HepG2 (cell line): ENCODE measurements at regions not wholly inside any gene's neighbourhood (a gene's known extent, or its start where the extent isn't known, plus 50 kb on each side); places are given as distances from the start of the nearest gene placed in this dataset.

Source experiments
- ATAC-seq: fragments of 200-7000 bp; cut with Tn5 transposase; 3 replicates; pipeline ENCODE4 v1.9.1; 2020; ENCODE audit warnings: mild to moderate bottlenecking, moderate library complexity
- BruUV-seq: library from RNA; stranded (reverse); fragments of 400-500 nt; replicated peaks from 2 replicates; lab custom pipeline; 2021; lab: Mats Ljungman, UMichigan
- CTCF ChIA-PET: fragments of 300-600 bp; formaldehyde crosslinking; extraction: SDS; loops from one replicate; lab custom pipeline; 2021; ENCODE audit warnings: low total read pairs, inconsistent platforms, low intra/inter-chr PET ratio; lab: Yijun Ruan, JAX
- POLR2A ChIA-PET: fragments of 350-600 bp; sonication (Branson Sonifier 250); formaldehyde crosslinking; loops from one replicate; lab custom pipeline; 2020; ENCODE audit warnings: antibody characterized with exemption, inconsistent platforms; lab: Yijun Ruan, JAX
- DNase-seq: peaks from one replicate; pipeline ENCODE4 v3.0.0-alpha.2; 2015; ENCODE audit warnings: low spot score
- FAIRE-seq: peaks from 3 replicates; lab custom pipeline; 2011; peaks lifted over from hg19 to GRCh38; lab: Jason Lieb, UNC
- H2AFZ ChIP-seq: one replicate; pipeline ENCODE4 v1.6.1; 2011; ENCODE audit warnings: low read length, inconsistent platforms
- H3K27ac ChIP-seq: fragments of 300-600 bp; 3 replicates; pipeline ENCODE4 v1.8.0; 2011; ENCODE audit warnings: mixed run types, mild to moderate bottlenecking, mixed read lengths, low read length, inconsistent platforms; ENCODE audit not compliant: insufficient read depth; ENCODE audit errors: extremely low read length
- H3K27me3 ChIP-seq, 2 experiments: fragments of 200-600 bp in 1 of 2; 2 replicates in 1 of 2; 3 replicates in 1 of 2; pipeline versions ENCODE4 v1.6.0 to v1.8.0; 2011; ENCODE audit warnings: low read length in 2 of 2, mild to moderate bottlenecking in 2 of 2, moderate library complexity in 2 of 2, inconsistent platforms in 1 of 2; ENCODE audit not compliant: insufficient read depth in 2 of 2, control insufficient read depth in 1 of 2
- H3K36me3 ChIP-seq, 2 experiments: fragments of 200-600 bp in 1 of 2; replicated peaks in 1 of 2; 2 replicates in 1 of 2; 3 replicates in 1 of 2; pipeline versions ENCODE4 v1.5.1 to v1.8.0; 2011; ENCODE audit warnings: low read length in 2 of 2, inconsistent platforms in 1 of 2; ENCODE audit not compliant: insufficient read depth in 2 of 2, control insufficient read depth in 1 of 2
- H3K4me1 ChIP-seq: 2 replicates; pipeline ENCODE4 v1.5.1; 2012; ENCODE audit warnings: low read length, inconsistent platforms; ENCODE audit not compliant: insufficient read depth
- H3K4me2 ChIP-seq: 2 replicates; pipeline ENCODE4 v1.6.0; 2011; ENCODE audit warnings: low read depth, low read length, inconsistent platforms
- H3K4me3 ChIP-seq, 3 experiments: fragments of 200-600 bp in 1 of 3; sonication (generic), shearing (Covaris generic) in 1 of 3; replicated peaks in 1 of 3; 2 replicates each; pipeline ENCODE4 v1.5.1; 2011 to 2016; ENCODE audit warnings: low read length in 3 of 3, inconsistent platforms in 2 of 3, low read depth in 2 of 3, mild to moderate bottlenecking in 2 of 3, control low read depth in 1 of 3, mixed read lengths in 1 of 3; ENCODE audit not compliant: insufficient read depth in 1 of 3
- H3K79me2 ChIP-seq: one replicate; pipeline ENCODE4 v1.6.1; 2011; ENCODE audit warnings: low read length, inconsistent platforms; ENCODE audit not compliant: insufficient read depth
- H3K9ac ChIP-seq: 2 replicates; pipeline ENCODE4 v1.6.0; 2011; ENCODE audit warnings: mild to moderate bottlenecking, low read depth, low read length, inconsistent platforms; ENCODE audit not compliant: insufficient read depth
- H3K9me3 ChIP-seq: 2 replicates; pipeline ENCODE4 v1.5.1; 2012; ENCODE audit warnings: mild to moderate bottlenecking, low read length
- H4K20me1 ChIP-seq: 2 replicates; pipeline ENCODE4 v1.6.0; 2011; ENCODE audit warnings: inconsistent platforms, mild to moderate bottlenecking, low read length, moderate library complexity; ENCODE audit not compliant: insufficient read depth
- FOXK2 ChIP-seq: fragments of 450-650 bp; IDR thresholded peaks from 2 replicates; pipeline ENCODE4 v1.6.1; 2016
- GATAD1 ChIP-seq: IDR thresholded peaks from 2 replicates; pipeline ENCODE4 v1.6.1; 2016; ENCODE audit warnings: missing genetic modification reagents, missing compliant biosample characterization
- ISL2 ChIP-seq: sonication (generic); formaldehyde crosslinking; IDR thresholded peaks from 2 replicates; pipeline ENCODE4 v1.5.0; 2020; ENCODE audit warnings: missing genetic modification reagents
- JUN ChIP-seq: sonication (generic); formaldehyde crosslinking; IDR thresholded peaks from 2 replicates; pipeline ENCODE4 v1.4.0; 2020; ENCODE audit warnings: mild to moderate bottlenecking, missing genetic modification reagents
- KMT2A ChIP-seq: sonication (generic); formaldehyde crosslinking; IDR thresholded peaks from 2 replicates; pipeline ENCODE4 v1.4.0; 2020; ENCODE audit warnings: missing genetic modification reagents
- MAFG ChIP-seq: sonication (generic); formaldehyde crosslinking; IDR thresholded peaks from 2 replicates; pipeline ENCODE4 v1.5.1; 2020; ENCODE audit warnings: mild to moderate bottlenecking, missing genetic modification reagents
- MAFK ChIP-seq, 2 experiments: IDR thresholded peaks in 1 of 2; conservative IDR thresholded peaks in 1 of 2; 2 replicates each; pipeline ENCODE4 v1.6.1; 2011; ENCODE audit warnings: improper control_type of control experiment in 2 of 2, low read length in 2 of 2
- MATR3 ChIP-seq: sonication (generic); formaldehyde crosslinking; IDR thresholded peaks from 2 replicates; pipeline ENCODE4 v1.4.0; 2020; ENCODE audit warnings: missing genetic modification reagents
- PAF1 ChIP-seq: IDR thresholded peaks from 2 replicates; pipeline ENCODE4 v1.6.1; 2016; ENCODE audit warnings: missing genetic modification reagents, missing compliant biosample characterization
- ZNF10 ChIP-seq: sonication (generic); formaldehyde crosslinking; IDR thresholded peaks from 2 replicates; pipeline ENCODE4 v1.4.0; 2020; ENCODE audit warnings: mild to moderate bottlenecking, low read depth, missing genetic modification reagents, borderline replicate concordance
- ZNF17 ChIP-seq: sonication (generic); formaldehyde crosslinking; IDR thresholded peaks from 2 replicates; pipeline ENCODE4 v1.5.0; 2020; ENCODE audit warnings: mild to moderate bottlenecking, missing genetic modification reagents
- ZNF180 ChIP-seq: sonication (generic); formaldehyde crosslinking; IDR thresholded peaks from 2 replicates; pipeline ENCODE4 v1.4.0; 2020; ENCODE audit warnings: low read depth, missing genetic modification reagents, borderline replicate concordance
- ZNF567 ChIP-seq: sonication (generic); formaldehyde crosslinking; IDR thresholded peaks from 2 replicates; pipeline ENCODE4 v1.8.1; 2023; ENCODE audit warnings: mild to moderate bottlenecking, missing genetic modification reagents, borderline replicate concordance
- ZNF777 ChIP-seq: sonication (generic); formaldehyde crosslinking; IDR thresholded peaks from 2 replicates; pipeline ENCODE4 v1.4.0; 2020; ENCODE audit warnings: missing genetic modification reagents
- WGBS: methylation state at CpG from one replicate; pipeline ENCODE4 v1.1.6; 2017; ENCODE audit warnings: low lambda C conversion rate; 5-methylcytosine and 5-hydroxymethylcytosine counted together
- in situ Hi-C: cut with HindIII; loops from 2 replicates; pipeline ENCODE4 v1.10.0; 2017; ENCODE audit warnings: low pct_unique_long_range_greater_than_20kb; ENCODE audit not compliant: extremely low pct_ligation_motif_present
- intact Hi-C: fragments of 100-400 bp; cut with micrococcal nuclease; formaldehyde crosslinking; loops from one replicate; pipeline ENCODE4 v1.10.0; 2022; ENCODE audit not compliant: unreplicated experiment
- TF ChIP-seq, protein P1 (sequence below), 2 experiments: sonication (generic) in 1 of 2; formaldehyde crosslinking in 1 of 2; IDR thresholded peaks; 2 replicates each; pipeline versions ENCODE4 v1.5.1 to v1.6.1; 2011 to 2020; ENCODE audit warnings: borderline replicate concordance in 1 of 2, low read depth in 1 of 2, low read length in 1 of 2, mild to moderate bottlenecking in 1 of 2, missing genetic modification reagents in 1 of 2, moderate library complexity in 1 of 2
- TF ChIP-seq, protein P2 (sequence below): sonication (generic); formaldehyde crosslinking; IDR thresholded peaks from 2 replicates; pipeline ENCODE4 v1.5.0; 2020; ENCODE audit warnings: missing genetic modification reagents
- TF ChIP-seq, protein P3 (sequence below): sonication (generic); formaldehyde crosslinking; conservative IDR thresholded peaks from 2 replicates; pipeline ENCODE4 v1.4.0; 2020; ENCODE audit warnings: missing genetic modification reagents

DNA sequence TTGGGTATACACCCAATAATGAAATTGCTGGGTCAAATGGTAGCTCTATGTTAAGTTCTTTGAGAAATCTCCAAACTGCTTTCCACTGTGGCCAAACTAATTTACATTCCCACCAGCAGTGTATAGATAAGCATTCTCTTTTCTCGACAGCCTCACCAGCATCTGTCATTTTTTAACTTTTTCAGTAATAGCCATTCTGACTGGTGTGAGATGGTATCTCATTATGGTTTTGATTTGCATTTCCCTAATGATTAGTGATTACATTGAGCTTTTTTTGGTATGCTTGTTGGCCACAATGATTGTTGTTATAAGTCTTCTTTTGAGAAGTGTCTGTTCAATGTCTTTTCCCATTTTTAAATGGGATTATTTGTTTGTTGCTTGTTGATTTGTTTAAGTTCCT lies 50.4 kb upstream of the EPAS1 start:
- CTCF ChIA-PET = no interaction called here
- 5% methylated on average over 1 of the region's 1 CpG for WGBS
- in situ Hi-C loops = no loop called here
- no peak overlapping the region for H3K9ac ChIP-seq
- DNase-seq (no peak), ATAC-seq (no peak), FAIRE-seq (no peak)
- H3K4me3 ChIP-seq = no peak overlapping the region
- H3K27me3 ChIP-seq = peaks cover 4 to 5% of the 10 kb centered on the region in 2 experiments; a peak in 3 of 5 replicates
- H3K79me2 ChIP-seq = no peaks in the 10 kb centered on the region
- H3K27ac ChIP-seq = no peak overlapping the region
- intact Hi-C loops = no loop called here
- TF ChIP-seq MAFG (CRISPR knock-in tag) (no peak), FOXK2 (no peak), ZNF17 (CRISPR knock-in tag) (no peak), ZNF567 (no peak), ISL2 (CRISPR knock-in tag) (no peak), ZNF777 (CRISPR knock-in tag) (no peak), PAF1 (CRISPR knock-in tag) (no peak), ZNF10 (CRISPR knock-in tag) (no peak), MATR3 (CRISPR knock-in tag) (no peak), JUN (CRISPR knock-in tag) (no peak), MAFK (conservative IDR thresholded peaks at IDR 0.05 in 1 of 2, IDR thresholded peaks at IDR 0.05 in 1 of 2; ENCODE audit: low read length in 2 of 2) (no peak), ZNF180 (CRISPR knock-in tag) (no peak), KMT2A (CRISPR knock-in tag) (no peak), GATAD1 (CRISPR knock-in tag) (no peak)
- TF ChIP-seq, protein P1, sequence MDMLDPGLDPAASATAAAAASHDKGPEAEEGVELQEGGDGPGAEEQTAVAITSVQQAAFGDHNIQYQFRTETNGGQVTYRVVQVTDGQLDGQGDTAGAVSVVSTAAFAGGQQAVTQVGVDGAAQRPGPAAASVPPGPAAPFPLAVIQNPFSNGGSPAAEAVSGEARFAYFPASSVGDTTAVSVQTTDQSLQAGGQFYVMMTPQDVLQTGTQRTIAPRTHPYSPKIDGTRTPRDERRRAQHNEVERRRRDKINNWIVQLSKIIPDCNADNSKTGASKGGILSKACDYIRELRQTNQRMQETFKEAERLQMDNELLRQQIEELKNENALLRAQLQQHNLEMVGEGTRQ (IDR thresholded peaks at IDR 0.05; ENCODE audit: low read depth, low read length) = no peak
- TF ChIP-seq, protein P1 (CRISPR knock-in tag; IDR thresholded peaks at IDR 0.05; ENCODE audit: borderline replicate concordance) = no peak
- TF ChIP-seq, protein P2, sequence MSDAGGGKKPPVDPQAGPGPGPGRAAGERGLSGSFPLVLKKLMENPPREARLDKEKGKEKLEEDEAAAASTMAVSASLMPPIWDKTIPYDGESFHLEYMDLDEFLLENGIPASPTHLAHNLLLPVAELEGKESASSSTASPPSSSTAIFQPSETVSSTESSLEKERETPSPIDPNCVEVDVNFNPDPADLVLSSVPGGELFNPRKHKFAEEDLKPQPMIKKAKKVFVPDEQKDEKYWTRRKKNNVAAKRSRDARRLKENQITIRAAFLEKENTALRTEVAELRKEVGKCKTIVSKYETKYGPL (CRISPR knock-in tag) = no peak
- TF ChIP-seq, protein P3, sequence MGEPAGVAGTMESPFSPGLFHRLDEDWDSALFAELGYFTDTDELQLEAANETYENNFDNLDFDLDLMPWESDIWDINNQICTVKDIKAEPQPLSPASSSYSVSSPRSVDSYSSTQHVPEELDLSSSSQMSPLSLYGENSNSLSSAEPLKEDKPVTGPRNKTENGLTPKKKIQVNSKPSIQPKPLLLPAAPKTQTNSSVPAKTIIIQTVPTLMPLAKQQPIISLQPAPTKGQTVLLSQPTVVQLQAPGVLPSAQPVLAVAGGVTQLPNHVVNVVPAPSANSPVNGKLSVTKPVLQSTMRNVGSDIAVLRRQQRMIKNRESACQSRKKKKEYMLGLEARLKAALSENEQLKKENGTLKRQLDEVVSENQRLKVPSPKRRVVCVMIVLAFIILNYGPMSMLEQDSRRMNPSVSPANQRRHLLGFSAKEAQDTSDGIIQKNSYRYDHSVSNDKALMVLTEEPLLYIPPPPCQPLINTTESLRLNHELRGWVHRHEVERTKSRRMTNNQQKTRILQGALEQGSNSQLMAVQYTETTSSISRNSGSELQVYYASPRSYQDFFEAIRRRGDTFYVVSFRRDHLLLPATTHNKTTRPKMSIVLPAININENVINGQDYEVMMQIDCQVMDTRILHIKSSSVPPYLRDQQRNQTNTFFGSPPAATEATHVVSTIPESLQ (CRISPR knock-in tag) = no peak
- no peaks in the 10 kb centered on the region for H3K4me1 ChIP-seq
- no peaks in the 10 kb centered on the region for H3K36me3 ChIP-seq
- POLR2A ChIA-PET = no interaction called here
- no peak overlapping the region for H2AFZ ChIP-seq
- no peaks in the 10 kb centered on the region for H4K20me1 ChIP-seq
- no TSS peak for BruUV-seq
- H3K9me3 ChIP-seq = peaks cover 4% of the 10 kb centered on the region; the same call in 1 of the 2 replicates
- no peak overlapping the region for H3K4me2 ChIP-seq
